ENCODE measurements at regions not wholly inside any gene's neighbourhood (a gene's known extent, or its start where the extent isn't known, plus 50 kb on each side); places are given as distances from the start of the nearest gene placed in this dataset.

DNA sequence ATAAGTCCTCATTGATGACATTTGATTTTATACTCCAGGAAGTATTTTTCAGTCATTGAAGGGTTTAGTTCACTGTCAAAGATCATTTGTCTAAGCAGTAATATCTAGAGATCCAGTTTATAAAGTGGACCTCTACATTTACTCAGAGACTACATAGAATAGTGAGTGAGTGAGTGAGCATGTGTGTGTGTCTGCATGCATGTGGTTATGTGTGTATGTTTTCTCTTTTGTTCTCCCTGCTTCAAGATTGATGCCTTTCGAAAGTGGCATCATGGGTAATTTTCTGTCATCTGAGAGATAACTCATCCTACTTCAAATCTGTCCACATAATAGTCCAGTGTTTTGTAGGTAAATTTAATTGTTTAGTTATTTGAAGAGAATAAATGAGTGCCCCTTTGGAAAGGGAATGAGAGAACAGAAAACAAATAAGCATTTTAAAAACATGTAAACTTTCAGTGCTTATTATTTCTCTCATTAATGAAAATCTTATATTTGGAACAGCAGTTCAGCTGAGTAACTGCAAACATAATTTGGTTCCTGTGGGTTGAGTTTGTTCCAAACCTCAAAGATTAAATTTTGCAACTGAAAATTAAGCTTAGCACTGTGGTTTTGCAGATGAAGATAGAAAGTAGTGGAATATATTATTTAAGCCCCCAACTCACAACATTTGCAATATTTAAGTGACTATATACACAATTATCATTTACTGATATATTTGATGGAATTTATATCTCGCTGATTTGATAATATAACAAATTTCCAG lies 1295.1 kb upstream of the C9orf72 start:
- Histone ChIP-seq H3K27me3 (no peaks in the 10 kb centered on the region), H3K4me1 (no peaks in the 10 kb centered on the region), H3K9me3 (no peaks in the 10 kb centered on the region), H3K36me3 (ENCODE audit: low read depth, missing control alignments) (no peaks in the 10 kb centered on the region), H3K4me3 (no peak overlapping the region), H3K27ac (no peak overlapping the region)
- no peak for DNase-seq
- WGBS, 2 donors, result 88 to 90% methylated on average over 2 of the region's 2 CpGs
- TF ChIP-seq, protein P1, sequence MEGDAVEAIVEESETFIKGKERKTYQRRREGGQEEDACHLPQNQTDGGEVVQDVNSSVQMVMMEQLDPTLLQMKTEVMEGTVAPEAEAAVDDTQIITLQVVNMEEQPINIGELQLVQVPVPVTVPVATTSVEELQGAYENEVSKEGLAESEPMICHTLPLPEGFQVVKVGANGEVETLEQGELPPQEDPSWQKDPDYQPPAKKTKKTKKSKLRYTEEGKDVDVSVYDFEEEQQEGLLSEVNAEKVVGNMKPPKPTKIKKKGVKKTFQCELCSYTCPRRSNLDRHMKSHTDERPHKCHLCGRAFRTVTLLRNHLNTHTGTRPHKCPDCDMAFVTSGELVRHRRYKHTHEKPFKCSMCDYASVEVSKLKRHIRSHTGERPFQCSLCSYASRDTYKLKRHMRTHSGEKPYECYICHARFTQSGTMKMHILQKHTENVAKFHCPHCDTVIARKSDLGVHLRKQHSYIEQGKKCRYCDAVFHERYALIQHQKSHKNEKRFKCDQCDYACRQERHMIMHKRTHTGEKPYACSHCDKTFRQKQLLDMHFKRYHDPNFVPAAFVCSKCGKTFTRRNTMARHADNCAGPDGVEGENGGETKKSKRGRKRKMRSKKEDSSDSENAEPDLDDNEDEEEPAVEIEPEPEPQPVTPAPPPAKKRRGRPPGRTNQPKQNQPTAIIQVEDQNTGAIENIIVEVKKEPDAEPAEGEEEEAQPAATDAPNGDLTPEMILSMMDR (IDR thresholded peaks at IDR 0.05), result no peak
- TF ChIP-seq POLR2A (IDR thresholded peaks at IDR 0.05), result no peak
- intact Hi-C loops (cut with DNase I; ENCODE audit: low total_unique reads), result no loop called here

DNA sequence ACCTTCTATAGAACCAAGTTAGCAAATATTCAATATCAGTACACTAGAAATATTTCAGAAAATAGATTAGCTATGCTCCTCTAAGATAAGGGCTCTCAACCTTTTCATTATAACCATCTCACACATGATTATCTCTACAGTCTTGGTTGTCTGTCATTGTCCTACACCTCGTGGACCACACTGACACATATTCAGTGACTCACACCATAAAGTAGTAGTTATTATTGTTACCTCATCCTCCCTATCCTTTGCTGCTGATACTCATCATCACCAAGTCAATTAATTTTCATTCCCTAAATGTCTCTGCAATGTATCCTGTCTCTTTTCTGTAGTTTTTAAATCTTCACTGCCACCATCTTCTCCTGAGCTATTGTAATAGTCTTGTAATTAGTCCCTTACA lies 1309.2 kb upstream of the C9orf72 start:
- intact Hi-C loops (cut with DNase I; ENCODE audit: low total_unique reads), result no loop called here
- no peaks in the 10 kb centered on the region for H3K36me3 ChIP-seq (ENCODE audit: low read depth, missing control alignments)
- H3K9me3 ChIP-seq, result no peaks in the 10 kb centered on the region
- no peak for DNase-seq
- no peaks in the 10 kb centered on the region for H3K4me1 ChIP-seq
- 0 to 43% methylated on average over 1 of the region's 1 CpG for WGBS, 2 donors
- no peak overlapping the region for H3K27ac ChIP-seq
- no peak for TF ChIP-seq POLR2A (IDR thresholded peaks at IDR 0.05)
- TF ChIP-seq, protein P1 (IDR thresholded peaks at IDR 0.05), result no peak
- H3K27me3 ChIP-seq, result no peaks in the 10 kb centered on the region
- H3K4me3 ChIP-seq, result no peak overlapping the region

DNA sequence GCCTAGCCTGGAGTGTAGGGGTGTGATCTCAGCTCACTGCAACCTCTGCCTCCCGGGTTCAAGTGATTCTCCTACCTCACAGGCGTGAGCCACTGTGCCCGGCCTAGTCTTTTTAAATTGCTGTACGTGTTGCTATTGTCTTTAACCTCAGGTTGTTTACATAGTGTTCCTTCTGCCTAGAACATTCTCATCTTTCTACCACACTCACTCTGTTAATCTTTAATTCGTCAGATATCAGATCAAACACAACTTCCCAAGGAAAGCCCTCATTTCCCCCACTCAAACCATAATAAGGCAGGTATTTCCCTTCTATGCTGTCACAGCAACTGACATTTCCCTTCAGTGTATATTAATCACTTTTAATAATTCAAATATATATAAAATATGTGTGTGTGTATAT lies 1310.0 kb upstream of the C9orf72 start:
- no peak overlapping the region for H3K27ac ChIP-seq
- TF ChIP-seq, protein P1 (IDR thresholded peaks at IDR 0.05), result no peak
- TF ChIP-seq POLR2A (IDR thresholded peaks at IDR 0.05), result no peak
- H3K9me3 ChIP-seq, result no peaks in the 10 kb centered on the region
- WGBS, 2 donors, result 38 to 51% methylated on average over 5 of the region's 5 CpGs
- H3K4me3 ChIP-seq, result no peak overlapping the region
- DNase-seq, result no peak
- no peaks in the 10 kb centered on the region for H3K27me3 ChIP-seq
- intact Hi-C loops (cut with DNase I; ENCODE audit: low total_unique reads), result no loop called here
- no peaks in the 10 kb centered on the region for H3K4me1 ChIP-seq
- no peaks in the 10 kb centered on the region for H3K36me3 ChIP-seq (ENCODE audit: low read depth, missing control alignments)

DNA sequence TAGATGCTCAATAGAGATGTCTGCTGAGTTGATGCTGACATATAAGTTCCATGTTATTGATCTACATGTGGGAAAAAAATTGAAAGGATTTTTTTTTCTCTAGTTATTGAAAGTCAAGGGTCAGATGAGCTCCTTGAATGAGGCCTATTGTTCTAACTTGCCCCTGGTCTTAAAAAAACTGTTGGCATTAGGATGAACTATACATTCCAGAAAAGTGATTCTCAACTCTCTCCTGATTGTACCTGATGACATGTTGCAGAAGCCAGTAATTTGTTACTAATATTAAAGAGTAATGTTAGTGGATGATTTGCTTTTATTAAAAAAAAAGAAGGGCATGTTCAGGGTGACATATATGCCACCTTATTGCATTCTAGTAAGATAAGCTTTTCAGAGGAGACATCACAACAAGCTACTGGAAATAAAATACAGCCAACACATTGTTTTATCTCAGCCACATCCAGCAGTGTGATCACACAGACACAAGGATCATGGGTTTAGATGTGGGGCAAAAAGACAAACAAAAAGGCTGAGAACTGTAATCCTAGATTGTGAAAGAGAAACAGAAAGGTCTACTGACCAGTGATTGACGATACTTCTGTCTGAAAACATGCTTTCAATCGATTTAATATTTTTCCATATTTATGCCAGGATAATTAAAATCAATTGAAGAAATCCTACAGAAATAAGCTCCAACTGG lies 1314.1 kb upstream of the C9orf72 start:
- Histone ChIP-seq H3K27me3 (no peaks in the 10 kb centered on the region), H3K4me3 (no peak overlapping the region), H3K36me3 (ENCODE audit: low read depth, missing control alignments) (no peaks in the 10 kb centered on the region), H3K27ac (no peak overlapping the region), H3K9me3 (no peaks in the 10 kb centered on the region), H3K4me1 (no peaks in the 10 kb centered on the region)
- DNase-seq, result no peak
- intact Hi-C loops (cut with DNase I; ENCODE audit: low total_unique reads), result no loop called here
- TF ChIP-seq POLR2A (IDR thresholded peaks at IDR 0.05), result no peak
- TF ChIP-seq, protein P1 (IDR thresholded peaks at IDR 0.05), result no peak
- WGBS, 2 donors, result 96 to 97% methylated on average over 2 of the region's 2 CpGs

Measured in testis (tissue), 2 donors.